ENCODE measurements at regions not wholly inside any gene's neighbourhood (a gene's known extent, or its start where the extent isn't known, plus 50 kb on each side); places are given as distances from the start of the nearest gene placed in this dataset.

- no peak for TF ChIP-seq CTCF (IDR thresholded peaks at IDR 0.05; ENCODE audit: low read depth, low read length, missing control alignments)
- H3K4me3 ChIP-seq (replicated peaks; ENCODE audit: low read depth, low read length) = no peak overlapping the region
- no peak for DNase-seq (ENCODE audit: extremely low read depth, low read depth)
Observed at GRCh38 chr2:125837128-125837527, 818.8 kb upstream of the GYPC start.

- TF ChIP-seq CTCF (IDR thresholded peaks at IDR 0.05; ENCODE audit: low read depth, low read length, missing control alignments) = no peak
- H3K4me3 ChIP-seq (replicated peaks; ENCODE audit: low read depth, low read length) = no peak overlapping the region
- DNase-seq (ENCODE audit: extremely low read depth, low read depth) = no peak
Observed at GRCh38 chr2:125837611-125838010, 818.3 kb upstream of the GYPC start.

- no peak overlapping the region for H3K4me3 ChIP-seq (replicated peaks; ENCODE audit: low read depth, low read length)
- no peak for TF ChIP-seq CTCF (IDR thresholded peaks at IDR 0.05; ENCODE audit: low read depth, low read length, missing control alignments)
- DNase-seq (ENCODE audit: extremely low read depth, low read depth) = no peak
Observed at GRCh38 chr2:125839945-125840344, 816.0 kb upstream of the GYPC start.

- no peak for TF ChIP-seq CTCF (IDR thresholded peaks at IDR 0.05; ENCODE audit: low read depth, low read length, missing control alignments)
- no peak overlapping the region for H3K4me3 ChIP-seq (replicated peaks; ENCODE audit: low read depth, low read length)
- DNase-seq (ENCODE audit: extremely low read depth, low read depth) = no peak
Observed at GRCh38 chr2:125842041-125842440, 813.9 kb upstream of the GYPC start.

- DNase-seq (ENCODE audit: extremely low read depth, low read depth) = no peak
- no peak overlapping the region for H3K4me3 ChIP-seq (replicated peaks; ENCODE audit: low read depth, low read length)
- TF ChIP-seq CTCF (IDR thresholded peaks at IDR 0.05; ENCODE audit: low read depth, low read length, missing control alignments) = no peak
Observed at GRCh38 chr2:125850541-125850940, 805.4 kb upstream of the GYPC start.

- no peak for TF ChIP-seq CTCF (IDR thresholded peaks at IDR 0.05; ENCODE audit: low read depth, low read length, missing control alignments)
- H3K4me3 ChIP-seq (replicated peaks; ENCODE audit: low read depth, low read length) = no peak overlapping the region
- no peak for DNase-seq (ENCODE audit: extremely low read depth, low read depth)
Observed at GRCh38 chr2:125852364-125852763, 803.6 kb upstream of the GYPC start.

GRCh38 chr2:125853626-125854025 lies 802.3 kb upstream of the GYPC start:
- no peak for TF ChIP-seq CTCF (IDR thresholded peaks at IDR 0.05; ENCODE audit: low read depth, low read length, missing control alignments)
- no peak for DNase-seq (ENCODE audit: extremely low read depth, low read depth)
- no peak overlapping the region for H3K4me3 ChIP-seq (replicated peaks; ENCODE audit: low read depth, low read length)

All from HFF-Myc (cell line).